ENCODE measurements at regions not wholly inside any gene's neighbourhood (a gene's known extent, or its start where the extent isn't known, plus 50 kb on each side); places are given as distances from the start of the nearest gene placed in this dataset.
"Not testable (repeated sequence)": the region's sequence is repeated elsewhere in the genome, so short reads cannot be mapped to it uniquely, and the experiment has no call there.

DNA sequence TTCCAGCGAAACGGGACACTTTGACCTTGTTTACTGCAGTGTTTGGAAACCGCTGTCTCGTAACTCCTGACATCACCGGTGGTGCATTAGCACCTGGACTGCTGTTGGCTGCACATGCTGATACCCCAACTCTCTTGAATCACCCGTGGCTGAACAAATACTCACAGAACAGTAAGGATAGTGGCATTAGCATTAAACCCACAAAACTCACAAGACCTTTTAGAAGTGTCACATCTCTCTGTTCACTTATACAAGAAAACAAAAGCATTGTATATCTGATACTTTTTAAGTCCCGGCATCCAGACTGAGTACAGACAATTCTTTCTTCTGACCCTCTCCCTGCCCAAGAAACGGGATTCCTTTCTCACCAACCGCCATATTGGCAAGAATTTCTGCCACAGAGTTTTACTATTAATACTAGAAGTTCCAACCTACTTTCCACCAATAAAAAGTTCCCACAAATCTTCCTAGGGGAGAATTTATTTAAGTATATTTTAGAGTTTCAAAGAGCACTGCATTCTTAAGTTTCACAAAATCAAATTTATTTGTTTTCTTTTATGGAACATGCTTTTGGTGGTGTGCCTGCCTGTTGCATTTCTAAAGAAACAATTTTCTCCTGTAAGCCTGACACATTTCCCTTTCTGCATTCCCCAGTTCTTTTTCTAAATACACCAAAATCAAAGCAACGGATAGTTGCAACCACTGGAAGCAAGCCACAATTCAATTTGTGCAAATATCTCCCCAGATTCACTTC, 208.4 kb upstream of the KLF14 start:
- DNase-seq (ENCODE audit: low read depth in 4 of 4, low spot score in 3 of 4) = no peak

GRCh38 chr7:130943336-130943901, 209.4 kb upstream of the KLF14 start:
- no peak for DNase-seq (ENCODE audit: low read depth in 4 of 4, low spot score in 3 of 4)

DNA sequence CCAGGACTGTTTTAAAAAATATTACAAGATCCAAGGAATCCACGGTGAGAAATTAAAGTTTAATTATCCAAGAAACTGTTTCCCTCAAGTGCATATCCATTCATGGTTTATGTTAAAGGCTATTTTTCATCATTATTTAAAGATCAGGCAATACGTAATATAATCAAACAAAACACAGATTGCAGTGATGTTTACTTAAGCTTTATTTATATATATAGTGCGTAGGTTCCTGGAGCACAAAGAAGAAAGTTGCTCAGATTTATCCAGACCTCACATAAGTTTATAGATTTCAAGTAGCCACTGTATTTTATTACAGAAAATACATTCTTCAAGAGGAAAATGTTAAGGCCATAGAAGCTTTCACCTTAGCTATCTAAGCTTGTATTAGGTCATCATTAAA, 210.0 kb upstream of the KLF14 start:
- DNase-seq (ENCODE audit: low read depth in 4 of 4, low spot score in 3 of 4) = no peak

GRCh38 chr7:130944997-130945396, 211.0 kb upstream of the KLF14 start:
- DNase-seq (ENCODE audit: low read depth in 4 of 4, low spot score in 3 of 4) = no peak

GRCh38 chr7:130945411-130945811, 211.4 kb upstream of the KLF14 start:
- DNase-seq (ENCODE audit: low read depth in 4 of 4, low spot score in 3 of 4) = no peak

GRCh38 chr7:130946114-130946513, 212.1 kb upstream of the KLF14 start:
- DNase-seq (ENCODE audit: low read depth in 4 of 4, low spot score in 3 of 4) = no peak

DNA sequence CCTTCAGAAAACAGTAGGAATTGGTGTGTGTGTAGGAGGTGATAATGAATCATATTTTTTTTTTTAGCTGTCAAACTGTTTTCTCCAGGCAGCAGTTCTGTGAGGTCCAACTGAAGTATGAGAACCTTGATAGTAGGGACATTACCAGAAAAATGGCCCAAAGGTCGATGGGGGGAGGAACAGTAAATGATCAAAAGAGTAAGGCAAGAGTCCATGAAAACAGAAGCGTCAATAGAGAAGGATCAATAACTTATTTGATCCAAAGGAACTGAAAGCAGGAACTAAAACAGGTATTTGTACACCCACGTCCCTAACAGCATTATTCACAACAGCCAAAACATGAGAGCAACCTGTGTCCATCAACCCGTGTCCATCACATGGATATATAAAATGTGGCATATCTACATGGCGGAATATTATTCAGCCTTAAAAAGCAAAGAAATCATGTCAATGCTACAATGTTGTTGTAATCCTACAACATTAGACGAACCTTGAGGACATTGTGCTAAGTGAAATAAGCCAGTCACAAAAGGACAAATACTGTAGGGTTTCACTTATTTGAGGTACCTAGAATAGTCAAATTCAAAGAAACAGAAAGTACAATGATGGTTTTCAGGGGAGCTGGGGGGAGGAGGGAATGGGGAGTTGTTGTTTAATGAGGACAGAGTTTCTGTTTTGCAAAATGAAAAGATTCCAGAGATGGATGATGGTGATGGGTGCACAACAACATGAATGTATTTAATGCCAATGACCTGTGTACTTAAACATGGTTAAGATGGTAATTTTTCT, 214.0 kb upstream of the KLF14 start:
- DNase-seq (ENCODE audit: low read depth in 4 of 4, low spot score in 3 of 4) = no peak

- DNase-seq (ENCODE audit: low read depth in 4 of 4, low spot score in 3 of 4) = no peak
Observed at GRCh38 chr7:130948822-130949221, 214.8 kb upstream of the KLF14 start.

DNA sequence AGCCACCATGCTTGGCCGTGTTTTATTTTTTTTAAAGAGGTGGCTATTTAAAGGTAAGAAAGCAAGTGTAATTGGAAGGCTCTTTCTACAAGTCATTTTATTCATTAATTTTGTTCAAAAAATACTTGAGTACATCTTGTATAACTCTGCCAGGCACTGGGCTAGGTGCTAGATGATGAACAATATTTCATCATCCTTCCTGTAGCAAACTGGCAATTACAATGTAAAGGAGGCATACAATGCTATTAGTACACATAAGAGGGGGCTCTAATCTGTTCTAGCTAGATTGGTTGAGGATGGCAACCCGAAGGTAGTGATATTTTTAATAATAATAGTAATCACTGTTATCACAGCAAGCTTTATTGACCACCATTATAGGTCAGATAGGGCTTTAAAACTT, 215.5 kb upstream of the KLF14 start:
- no peak for DNase-seq (ENCODE audit: low read depth in 4 of 4, low spot score in 3 of 4)

- no peak for DNase-seq (ENCODE audit: low read depth in 4 of 4, low spot score in 3 of 4)
Observed at GRCh38 chr7:130950054-130950453, 216.0 kb upstream of the KLF14 start.

GRCh38 chr7:130950741-130951140, 216.7 kb upstream of the KLF14 start:
- no peak for DNase-seq (ENCODE audit: low read depth in 4 of 4, low spot score in 3 of 4)

DNA sequence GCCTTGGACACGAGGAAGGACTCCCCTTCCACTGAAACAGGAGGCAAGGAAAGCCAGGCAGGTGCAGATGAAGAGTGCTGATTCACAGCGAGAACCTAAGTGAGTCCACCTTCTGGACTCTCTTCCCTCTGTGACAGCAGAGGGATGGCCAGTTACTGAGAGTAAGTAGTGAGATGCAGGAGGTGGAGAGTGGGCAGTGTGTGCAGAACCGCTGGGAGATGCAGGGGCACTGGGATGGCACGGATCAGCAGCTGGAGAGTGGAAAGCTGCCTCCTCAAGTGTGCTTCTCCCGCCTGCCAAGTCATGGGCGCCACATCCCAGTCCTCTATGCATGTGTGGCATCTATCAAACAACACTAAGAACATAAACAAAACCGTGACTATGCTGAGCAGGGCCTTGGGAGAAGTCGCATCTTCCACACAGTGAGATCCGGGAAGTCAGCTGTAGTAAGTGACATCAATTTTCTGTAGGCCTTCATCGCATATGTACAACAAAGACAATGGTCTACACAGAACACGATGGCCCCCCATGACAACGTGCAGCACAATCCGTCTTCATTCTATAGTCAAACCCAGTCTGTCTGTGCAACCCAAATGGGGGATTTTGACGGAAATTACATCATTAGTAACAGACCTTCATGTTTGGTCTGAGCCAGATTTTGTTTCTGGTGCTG, 217.4 kb upstream of the KLF14 start:
- no peak for DNase-seq (ENCODE audit: low read depth in 4 of 4, low spot score in 3 of 4)

GRCh38 chr7:130951976-130952876, 218.2 kb upstream of the KLF14 start:
- DNase-seq (ENCODE audit: low read depth in 4 of 4, low spot score in 3 of 4) = no peak

- no peak for DNase-seq (ENCODE audit: low read depth in 4 of 4, low spot score in 3 of 4)
Observed at GRCh38 chr7:130953196-130953595, 219.2 kb upstream of the KLF14 start.

- DNase-seq (ENCODE audit: low read depth in 4 of 4, low spot score in 3 of 4) = no peak
Observed at GRCh38 chr7:130954918-130955564, 221.0 kb upstream of the KLF14 start.

DNA sequence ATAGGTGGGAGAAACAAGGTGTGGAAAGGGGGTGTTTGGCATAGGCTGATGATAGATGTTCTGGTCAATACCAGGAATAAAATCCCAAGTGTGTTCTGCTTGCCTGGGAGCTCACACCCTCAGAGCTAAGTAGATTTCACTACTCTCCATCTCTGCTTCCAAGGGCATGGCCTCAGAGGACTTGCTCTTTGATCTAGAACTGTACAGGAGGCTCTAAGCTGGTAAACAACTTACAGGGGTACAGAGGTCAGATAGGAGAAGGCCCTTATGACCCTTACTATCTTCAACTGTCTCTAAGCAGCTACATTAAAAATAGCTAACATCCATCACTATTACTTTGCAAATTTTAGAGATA, 221.5 kb upstream of the KLF14 start:
- DNase-seq (ENCODE audit: low read depth in 4 of 4, low spot score in 3 of 4) = no peak

GRCh38 chr7:130956417-130957136, 222.6 kb upstream of the KLF14 start:
- no peak for DNase-seq (ENCODE audit: low read depth in 4 of 4, low spot score in 3 of 4)

DNA sequence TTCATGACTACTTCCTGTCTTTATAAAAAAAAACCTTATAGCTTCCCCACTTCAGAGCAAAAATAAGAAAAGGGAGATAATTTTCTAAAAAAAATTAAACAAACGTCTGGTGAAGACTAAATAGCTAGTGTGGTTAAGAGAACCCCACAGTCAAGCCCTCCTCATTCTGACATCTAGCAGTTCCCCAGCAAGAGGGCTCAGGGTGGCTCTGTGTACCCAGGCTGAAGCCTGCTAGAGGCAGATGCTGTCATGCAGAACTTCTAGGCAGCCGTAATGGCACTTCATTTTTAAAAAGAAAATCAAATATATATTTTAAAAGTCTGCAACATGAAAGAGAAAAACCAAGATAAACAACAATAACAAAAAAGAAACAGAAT, 223.1 kb upstream of the KLF14 start:
- DNase-seq (ENCODE audit: low read depth in 4 of 4, low spot score in 3 of 4) = no peak

- DNase-seq (ENCODE audit: low read depth in 4 of 4, low spot score in 3 of 4) = not testable (repeated sequence)
Observed at GRCh38 chr7:130957722-130958435, 223.9 kb upstream of the KLF14 start.
